ENCODE measurements at regions not wholly inside any gene's neighbourhood (a gene's known extent, or its start where the extent isn't known, plus 50 kb on each side); places are given as distances from the start of the nearest gene placed in this dataset.

DNA sequence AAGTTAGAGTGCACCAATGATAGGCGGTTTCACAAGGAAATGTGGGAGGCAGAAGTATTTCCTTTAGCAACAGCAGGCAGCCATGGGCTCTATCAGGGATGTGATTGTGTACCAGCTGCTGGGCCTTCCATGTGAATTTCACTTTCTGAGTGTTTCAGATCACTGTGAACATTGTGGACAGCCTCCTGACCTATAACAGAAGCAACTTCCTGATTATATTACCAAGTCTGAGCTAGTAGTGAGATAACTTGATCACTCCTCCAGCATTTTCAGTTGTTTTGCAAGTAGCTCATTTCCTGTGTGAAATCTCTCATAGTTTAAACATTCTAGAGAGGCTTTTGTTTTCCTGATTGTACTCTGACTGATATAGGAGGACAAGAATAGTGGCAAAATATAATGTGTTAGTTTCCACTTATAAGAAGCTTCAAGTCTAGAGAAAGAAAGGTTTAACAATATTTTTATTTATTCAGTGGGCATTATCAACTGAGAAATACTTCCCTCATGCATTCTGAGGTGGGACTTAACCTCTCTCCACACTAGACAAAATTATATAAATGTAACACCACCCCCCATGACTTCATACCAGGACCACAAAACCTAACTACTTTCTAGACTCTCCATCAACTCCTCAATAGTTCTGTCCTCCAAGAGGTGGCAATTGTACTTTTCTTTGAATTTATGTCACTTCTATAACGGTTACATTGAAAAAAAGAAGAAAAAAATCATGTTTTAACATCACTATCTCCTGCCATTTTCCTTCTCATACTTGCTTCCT lies 184.2 kb upstream of the LUZP2 start:
- Histone ChIP-seq H3K27me3 (no peaks in the 10 kb centered on the region), H3K4me3 (no peak overlapping the region), H3K9me3 (peaks cover 0 to 8% (median 7%) of the 10 kb centered on the region in 4 donors), H3K27ac (no peak overlapping the region), H3K36me3 (no peaks in the 10 kb centered on the region), H3K4me1 (no peaks in the 10 kb centered on the region)
- intact Hi-C loops (cut with DNase I; ENCODE audit: low total_unique reads), result no loop called here
- DNase-seq, result peak in 1 of 2 donors; percentile 12
- WGBS, 5 donors, result 83 to 90% (median 86%) methylated on average over 2 of the region's 2 CpGs
- TF ChIP-seq, protein P1, sequence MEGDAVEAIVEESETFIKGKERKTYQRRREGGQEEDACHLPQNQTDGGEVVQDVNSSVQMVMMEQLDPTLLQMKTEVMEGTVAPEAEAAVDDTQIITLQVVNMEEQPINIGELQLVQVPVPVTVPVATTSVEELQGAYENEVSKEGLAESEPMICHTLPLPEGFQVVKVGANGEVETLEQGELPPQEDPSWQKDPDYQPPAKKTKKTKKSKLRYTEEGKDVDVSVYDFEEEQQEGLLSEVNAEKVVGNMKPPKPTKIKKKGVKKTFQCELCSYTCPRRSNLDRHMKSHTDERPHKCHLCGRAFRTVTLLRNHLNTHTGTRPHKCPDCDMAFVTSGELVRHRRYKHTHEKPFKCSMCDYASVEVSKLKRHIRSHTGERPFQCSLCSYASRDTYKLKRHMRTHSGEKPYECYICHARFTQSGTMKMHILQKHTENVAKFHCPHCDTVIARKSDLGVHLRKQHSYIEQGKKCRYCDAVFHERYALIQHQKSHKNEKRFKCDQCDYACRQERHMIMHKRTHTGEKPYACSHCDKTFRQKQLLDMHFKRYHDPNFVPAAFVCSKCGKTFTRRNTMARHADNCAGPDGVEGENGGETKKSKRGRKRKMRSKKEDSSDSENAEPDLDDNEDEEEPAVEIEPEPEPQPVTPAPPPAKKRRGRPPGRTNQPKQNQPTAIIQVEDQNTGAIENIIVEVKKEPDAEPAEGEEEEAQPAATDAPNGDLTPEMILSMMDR (IDR thresholded peaks at IDR 0.05), result no peak
- no peak for TF ChIP-seq EP300 (IDR thresholded peaks at IDR 0.05)
- no peak for TF ChIP-seq POLR2AphosphoS5 (IDR thresholded peaks at IDR 0.05)
- TF ChIP-seq POLR2A (IDR thresholded peaks at IDR 0.05), result no peak

- peaks cover 0 to 16% (median 4%) of the 10 kb centered on the region in 4 donors for H3K9me3 ChIP-seq
- H3K4me1 ChIP-seq, result no peaks in the 10 kb centered on the region
- H3K27me3 ChIP-seq, result no peaks in the 10 kb centered on the region
- H3K27ac ChIP-seq, result no peak overlapping the region
- DNase-seq, result no peak
- no peaks in the 10 kb centered on the region for H3K36me3 ChIP-seq
- TF ChIP-seq POLR2A (IDR thresholded peaks at IDR 0.05), result no peak
- TF ChIP-seq POLR2AphosphoS5 (IDR thresholded peaks at IDR 0.05), result no peak
- TF ChIP-seq, protein P1 (IDR thresholded peaks at IDR 0.05), result no peak
- TF ChIP-seq EP300 (IDR thresholded peaks at IDR 0.05), result no peak
- WGBS, 5 donors, result 72 to 97% (median 89%) methylated on average over 2 of the region's 2 CpGs
- H3K4me3 ChIP-seq, result no peak overlapping the region
- intact Hi-C loops (cut with DNase I; ENCODE audit: low total_unique reads), result no loop called here
These were observed 175.6 kb upstream of the LUZP2 start for GRCh38 chr11:24321229-24321628.

- Histone ChIP-seq H3K4me1 (no peaks in the 10 kb centered on the region), H3K4me3 (no peak overlapping the region), H3K36me3 (no peaks in the 10 kb centered on the region), H3K27ac (no peak overlapping the region), H3K9me3 (no peaks in the 10 kb centered on the region), H3K27me3 (no peaks in the 10 kb centered on the region)
- TF ChIP-seq POLR2A (IDR thresholded peaks at IDR 0.05) (no peak), POLR2AphosphoS5 (IDR thresholded peaks at IDR 0.05) (no peak), EP300 (IDR thresholded peaks at IDR 0.05) (no peak)
- TF ChIP-seq, protein P1 (IDR thresholded peaks at IDR 0.05), result no peak
- intact Hi-C loops (cut with DNase I; ENCODE audit: low total_unique reads), result no loop called here
- no peak for DNase-seq
These were observed 172.6 kb upstream of the LUZP2 start for GRCh38 chr11:24324211-24324610.

- Histone ChIP-seq H3K27ac (no peak overlapping the region), H3K9me3 (no peaks in the 10 kb centered on the region), H3K36me3 (no peaks in the 10 kb centered on the region), H3K4me1 (no peaks in the 10 kb centered on the region), H3K4me3 (no peak overlapping the region), H3K27me3 (no peaks in the 10 kb centered on the region)
- intact Hi-C loops (cut with DNase I; ENCODE audit: low total_unique reads), result no loop called here
- WGBS, 5 donors, result 73 to 78% (median 76%) methylated on average over 7 of the region's 7 CpGs
- no peak for DNase-seq
- TF ChIP-seq, protein P1 (IDR thresholded peaks at IDR 0.05), result no peak
These were observed 152.6 kb upstream of the LUZP2 start for GRCh38 chr11:24344222-24344621.

Data from stomach (tissue), 8 donors.